ENCODE measurements at regions not wholly inside any gene's neighbourhood (a gene's known extent, or its start where the extent isn't known, plus 50 kb on each side); places are given as distances from the start of the nearest gene placed in this dataset.

DNA sequence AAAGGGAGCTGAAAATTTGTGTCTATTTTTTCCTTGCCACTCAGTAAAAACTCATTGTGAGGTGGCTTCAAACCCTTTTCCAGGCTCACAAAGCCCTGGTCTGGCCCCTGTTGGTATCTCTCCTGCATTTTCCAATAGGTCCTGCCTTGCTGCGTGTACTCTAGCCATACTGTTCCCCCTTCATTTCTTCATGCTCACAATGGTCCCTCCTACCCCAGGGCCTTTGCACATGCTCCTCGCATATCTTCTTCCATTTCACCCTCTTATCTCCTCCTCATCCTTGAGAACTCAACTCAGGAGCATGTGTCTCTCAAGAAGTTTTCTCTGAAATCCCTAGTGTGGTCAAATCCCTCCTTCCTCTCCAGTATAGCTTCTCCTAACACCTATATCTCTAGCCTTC, 186.6 kb downstream of the MBOAT1 start:
- no peaks in the 10 kb centered on the region for H3K27me3 ChIP-seq (ENCODE audit: control insufficient read depth, insufficient read depth)
- 94% methylated on average over 2 of the region's 2 CpGs for WGBS
- DNase-seq (no peak), ATAC-seq (no peak)
- no peak overlapping the region for H3K27ac ChIP-seq (ENCODE audit: low read length)
- intact Hi-C loops (cut with DNase I), result no loop called here
- no peaks in the 10 kb centered on the region for H3K9me3 ChIP-seq (ENCODE audit: control insufficient read depth, low read length)
- no peak overlapping the region for H3K4me3 ChIP-seq (ENCODE audit: low read length)
- no peaks in the 10 kb centered on the region for H3K4me1 ChIP-seq (ENCODE audit: control insufficient read depth, insufficient read depth, low read length)

DNA sequence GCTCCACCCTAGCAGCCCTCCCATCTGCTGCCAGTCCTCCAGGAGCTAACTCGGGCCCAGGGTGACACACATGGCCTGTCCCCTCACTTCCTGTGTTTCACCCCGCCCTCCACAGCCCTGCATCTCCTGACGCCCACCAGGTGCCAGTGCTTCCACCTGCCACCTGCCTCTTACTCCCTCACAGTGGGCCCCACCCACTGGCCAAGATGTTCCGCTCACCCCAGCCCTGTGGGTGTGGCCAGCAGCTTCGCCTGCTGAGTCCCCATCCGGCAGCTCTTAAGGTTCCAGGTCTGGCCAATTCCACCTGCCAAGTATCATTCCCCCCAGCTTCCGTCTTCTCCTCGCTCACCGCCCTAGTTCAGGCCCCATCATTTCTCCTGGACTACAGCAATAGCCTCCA, 184.1 kb downstream of the MBOAT1 start:
- Histone ChIP-seq H3K27ac (ENCODE audit: low read length) (no peak overlapping the region), H3K27me3 (ENCODE audit: control insufficient read depth, insufficient read depth) (no peaks in the 10 kb centered on the region), H3K4me1 (ENCODE audit: control insufficient read depth, insufficient read depth, low read length) (no peaks in the 10 kb centered on the region), H3K9me3 (ENCODE audit: control insufficient read depth, low read length) (no peaks in the 10 kb centered on the region), H3K4me3 (ENCODE audit: low read length) (no peak overlapping the region)
- no peak for DNase-seq
- intact Hi-C loops (cut with DNase I), result no loop called here
- WGBS, result 79% methylated on average over 9 of the region's 9 CpGs
- no peak for ATAC-seq

DNA sequence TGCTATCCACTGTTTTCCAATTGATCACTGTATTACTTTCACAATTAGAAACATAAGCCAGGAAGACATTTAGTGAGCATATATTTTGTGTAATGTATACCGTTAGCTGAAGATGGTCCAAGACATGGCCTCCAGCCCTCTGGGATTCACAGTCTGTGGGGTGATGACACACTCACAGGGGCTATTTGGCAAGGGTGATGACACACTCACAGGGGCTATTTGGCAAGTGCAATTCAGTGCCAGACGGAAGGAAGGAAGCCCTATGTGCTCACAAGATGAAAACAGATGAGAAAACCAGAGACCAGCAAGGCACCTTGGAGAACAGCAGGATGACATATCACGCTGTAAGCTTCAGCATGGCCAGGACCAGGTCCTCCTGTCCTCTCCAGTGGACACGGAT, 183.7 kb downstream of the MBOAT1 start:
- DNase-seq, result no peak
- Histone ChIP-seq H3K27me3 (ENCODE audit: control insufficient read depth, insufficient read depth) (no peaks in the 10 kb centered on the region), H3K4me1 (ENCODE audit: control insufficient read depth, insufficient read depth, low read length) (no peaks in the 10 kb centered on the region), H3K27ac (ENCODE audit: low read length) (no peak overlapping the region), H3K4me3 (ENCODE audit: low read length) (no peak overlapping the region), H3K9me3 (ENCODE audit: control insufficient read depth, low read length) (no peaks in the 10 kb centered on the region)
- no peak for ATAC-seq
- WGBS, result 75% methylated on average over 4 of the region's 4 CpGs
- intact Hi-C loops (cut with DNase I), result no loop called here

DNA sequence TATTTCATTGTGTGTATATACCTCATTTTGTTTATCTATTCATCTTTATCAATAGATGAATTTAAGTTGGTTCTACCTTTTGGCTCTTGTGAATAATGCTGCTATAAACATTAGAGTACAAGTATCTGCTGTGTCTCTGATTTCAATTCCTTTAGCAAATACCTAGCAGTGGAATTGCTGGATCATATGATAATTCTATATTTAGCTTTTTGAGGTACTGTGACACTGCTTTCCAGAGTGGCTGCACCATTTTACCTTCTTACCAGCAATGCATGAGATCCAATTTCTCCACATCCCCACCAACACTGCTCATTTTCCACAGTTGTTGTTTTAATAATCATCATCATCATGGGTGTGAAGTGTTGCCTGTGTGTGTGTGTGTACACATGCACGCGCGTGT, 182.3 kb downstream of the MBOAT1 start:
- WGBS, result 74% methylated on average over 3 of the region's 3 CpGs
- intact Hi-C loops (cut with DNase I), result no loop called here
- no peaks in the 10 kb centered on the region for H3K9me3 ChIP-seq (ENCODE audit: control insufficient read depth, low read length)
- H3K27ac ChIP-seq (ENCODE audit: low read length), result no peak overlapping the region
- no peaks in the 10 kb centered on the region for H3K4me1 ChIP-seq (ENCODE audit: control insufficient read depth, insufficient read depth, low read length)
- no peaks in the 10 kb centered on the region for H3K27me3 ChIP-seq (ENCODE audit: control insufficient read depth, insufficient read depth)
- ATAC-seq (no peak), DNase-seq (no peak)
- no peak overlapping the region for H3K4me3 ChIP-seq (ENCODE audit: low read length)

DNA sequence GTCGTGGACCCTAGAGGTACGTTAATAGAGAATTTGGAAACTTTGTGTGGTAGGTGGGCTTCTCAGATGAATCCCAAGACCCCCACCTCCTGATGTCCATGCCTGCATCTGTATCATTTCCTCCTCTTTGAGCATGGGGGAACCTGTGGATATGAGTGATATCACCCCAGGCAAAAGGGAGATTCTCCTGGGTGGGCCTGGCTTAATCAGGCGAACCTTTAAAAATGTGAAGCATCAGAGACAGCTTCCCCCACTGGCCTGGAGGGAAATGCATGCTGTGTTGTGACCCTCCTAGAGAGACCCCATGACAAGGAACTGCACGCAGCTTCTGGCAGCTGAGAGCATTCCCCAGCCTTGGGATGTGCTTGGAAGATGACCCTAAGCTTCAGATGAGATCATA, 180.9 kb downstream of the MBOAT1 start:
- H3K4me3 ChIP-seq (ENCODE audit: low read length), result no peak overlapping the region
- intact Hi-C loops (cut with DNase I), result no loop called here
- no peaks in the 10 kb centered on the region for H3K4me1 ChIP-seq (ENCODE audit: control insufficient read depth, insufficient read depth, low read length)
- no peaks in the 10 kb centered on the region for H3K9me3 ChIP-seq (ENCODE audit: control insufficient read depth, low read length)
- no peak for DNase-seq
- 93% methylated on average over 4 of the region's 4 CpGs for WGBS
- H3K27ac ChIP-seq (ENCODE audit: low read length), result no peak overlapping the region
- H3K27me3 ChIP-seq (ENCODE audit: control insufficient read depth, insufficient read depth), result no peaks in the 10 kb centered on the region
- ATAC-seq, result no peak

DNA sequence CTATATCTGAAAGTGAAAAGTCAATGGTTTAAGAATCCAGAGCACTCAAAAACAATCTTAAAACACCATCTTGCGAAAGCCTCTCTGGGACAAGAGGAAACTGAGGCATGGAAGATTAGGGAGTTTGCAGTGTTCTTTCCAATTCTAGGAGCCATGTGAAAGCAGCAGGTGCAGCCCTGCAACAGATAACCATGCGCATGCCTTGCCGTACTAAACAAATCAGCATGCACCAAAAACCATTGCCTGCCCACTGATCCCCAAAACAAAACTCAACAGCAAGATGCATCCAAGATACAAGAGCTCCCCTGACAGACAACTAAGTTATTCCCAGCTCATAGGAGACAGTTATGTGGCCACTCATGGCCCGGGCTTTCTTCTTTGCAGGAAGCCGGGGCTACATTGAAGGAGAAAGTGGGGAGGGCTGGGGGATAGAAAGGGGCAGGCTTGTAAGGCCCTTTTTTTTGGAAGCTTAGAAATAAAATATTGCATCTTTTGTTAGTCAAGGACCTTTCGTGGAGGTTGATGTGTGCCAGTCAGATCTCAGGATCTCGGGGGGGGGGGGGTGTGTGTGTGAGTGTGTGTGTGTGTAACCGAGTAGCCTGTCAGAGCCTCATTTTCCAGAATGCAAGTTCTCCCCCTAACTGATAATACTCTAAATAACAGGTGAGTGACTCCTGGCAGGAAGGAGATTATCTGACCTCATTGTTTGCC, 178.4 kb downstream of the MBOAT1 start:
- Histone ChIP-seq H3K9me3 (ENCODE audit: control insufficient read depth, low read length) (no peaks in the 10 kb centered on the region), H3K27me3 (ENCODE audit: control insufficient read depth, insufficient read depth) (no peaks in the 10 kb centered on the region), H3K4me1 (ENCODE audit: control insufficient read depth, insufficient read depth, low read length) (no peaks in the 10 kb centered on the region), H3K27ac (ENCODE audit: low read length) (no peak overlapping the region), H3K4me3 (ENCODE audit: low read length) (no peak overlapping the region)
- intact Hi-C loops (cut with DNase I), result no loop called here
- DNase-seq (no peak), ATAC-seq (no peak)
- 77% methylated on average over 8 of the region's 8 CpGs for WGBS

DNA sequence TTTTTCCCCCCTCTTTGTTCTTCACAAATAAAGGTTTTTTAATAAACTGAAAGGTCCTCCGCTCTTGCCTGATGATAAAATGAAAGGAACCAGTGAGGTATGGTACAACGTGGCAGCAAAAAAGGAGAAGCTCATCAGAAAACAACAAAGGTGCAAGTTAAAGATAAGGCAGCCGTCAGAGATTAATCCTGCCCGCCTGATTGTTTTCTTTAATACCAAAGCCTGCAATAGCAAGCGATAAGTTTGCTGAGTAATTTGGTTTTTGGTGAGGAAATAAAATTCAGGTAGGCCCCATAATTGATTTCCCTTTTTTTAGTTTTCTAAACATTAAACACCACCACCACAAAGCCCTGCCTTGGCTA, 177.9 kb downstream of the MBOAT1 start:
- Histone ChIP-seq H3K27me3 (ENCODE audit: control insufficient read depth, insufficient read depth) (no peaks in the 10 kb centered on the region), H3K27ac (ENCODE audit: low read length) (no peak overlapping the region), H3K4me3 (ENCODE audit: low read length) (no peak overlapping the region), H3K9me3 (ENCODE audit: control insufficient read depth, low read length) (no peaks in the 10 kb centered on the region), H3K4me1 (ENCODE audit: control insufficient read depth, insufficient read depth, low read length) (no peaks in the 10 kb centered on the region)
- intact Hi-C loops (cut with DNase I), result no loop called here
- no peak for DNase-seq
- 51% methylated on average over 5 of the region's 5 CpGs for WGBS
- no peak for ATAC-seq

DNA sequence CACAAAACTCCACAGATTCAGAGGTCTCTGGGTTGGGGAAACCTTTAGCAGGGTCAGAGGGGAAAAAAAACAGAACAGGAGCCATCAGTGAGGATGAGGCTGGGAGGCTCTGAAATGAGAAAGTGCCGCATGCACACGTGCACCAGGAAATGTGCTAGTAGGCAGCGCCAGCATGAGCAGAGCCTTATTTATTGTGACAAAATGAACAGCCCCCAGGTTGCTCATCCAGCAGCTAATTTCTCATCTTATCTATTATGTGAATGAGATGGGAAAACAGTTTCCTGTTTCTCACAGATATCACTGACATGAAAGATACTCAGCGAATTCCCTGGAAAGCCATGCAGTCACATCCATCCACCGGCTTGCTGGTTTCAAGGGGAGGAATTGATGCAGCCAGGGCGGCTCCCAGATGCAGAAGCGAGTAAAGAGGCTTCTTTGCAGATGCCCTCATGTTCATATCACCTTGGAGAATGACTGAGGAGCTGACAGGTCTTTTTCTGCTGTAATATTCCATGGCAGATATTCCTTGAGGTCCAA, 176.1 kb downstream of the MBOAT1 start:
- DNase-seq (no peak), ATAC-seq (no peak)
- WGBS, result 62% methylated on average over 7 of the region's 7 CpGs
- intact Hi-C loops (cut with DNase I), result no loop called here
- H3K9me3 ChIP-seq (ENCODE audit: control insufficient read depth, low read length), result peaks cover 2% of the 10 kb centered on the region
- H3K4me3 ChIP-seq (ENCODE audit: low read length), result no peak overlapping the region
- H3K27me3 ChIP-seq (ENCODE audit: control insufficient read depth, insufficient read depth), result no peaks in the 10 kb centered on the region
- H3K4me1 ChIP-seq (ENCODE audit: control insufficient read depth, insufficient read depth, low read length), result no peaks in the 10 kb centered on the region
- H3K27ac ChIP-seq (ENCODE audit: low read length), result no peak overlapping the region

DNA sequence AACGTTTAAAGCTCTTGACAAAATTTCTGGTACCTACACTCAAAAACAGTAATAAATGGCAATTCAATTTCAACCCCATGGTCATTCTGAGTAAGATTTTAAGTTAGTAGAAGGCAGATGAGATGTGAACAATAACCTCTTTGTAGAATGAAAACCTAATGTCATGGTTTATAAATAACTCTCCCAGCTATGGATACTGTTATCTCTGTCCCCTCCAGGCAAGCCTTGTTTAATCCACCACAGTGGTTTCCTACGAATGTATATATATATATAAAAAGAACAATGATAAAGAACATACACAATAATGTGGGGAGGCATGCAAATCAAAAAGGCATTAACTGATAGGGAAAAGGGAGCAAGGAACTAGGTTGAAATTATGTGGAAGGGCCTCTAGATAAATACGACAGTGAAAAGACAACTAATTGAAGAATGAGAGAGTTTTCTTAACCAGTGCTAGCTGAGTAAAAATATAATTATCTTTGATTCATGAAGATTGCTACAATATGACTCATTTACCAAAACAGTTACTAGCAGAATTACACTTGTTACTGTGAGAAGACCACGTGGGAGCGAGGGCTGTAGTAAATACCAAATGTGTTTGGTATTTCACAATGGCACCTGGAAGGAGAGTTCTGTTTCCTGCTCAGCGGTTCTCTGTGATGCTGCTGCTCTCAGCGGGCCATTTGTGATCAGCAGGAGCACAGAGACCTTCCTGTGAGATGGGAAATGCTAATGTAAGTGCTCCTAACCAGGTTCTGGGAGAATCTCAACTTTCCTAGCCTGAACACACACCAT, 173.7 kb downstream of the MBOAT1 start:
- WGBS, result 52% methylated on average over 7 of the region's 7 CpGs
- intact Hi-C loops (cut with DNase I), result no loop called here
- no peaks in the 10 kb centered on the region for H3K4me1 ChIP-seq (ENCODE audit: control insufficient read depth, insufficient read depth, low read length)
- H3K27me3 ChIP-seq (ENCODE audit: control insufficient read depth, insufficient read depth), result no peaks in the 10 kb centered on the region
- H3K27ac ChIP-seq (ENCODE audit: low read length), result no peak overlapping the region
- peaks cover 2% of the 10 kb centered on the region for H3K9me3 ChIP-seq (ENCODE audit: control insufficient read depth, low read length)
- no peak overlapping the region for H3K4me3 ChIP-seq (ENCODE audit: low read length)
- no peak for ATAC-seq
- no peak for DNase-seq

DNA sequence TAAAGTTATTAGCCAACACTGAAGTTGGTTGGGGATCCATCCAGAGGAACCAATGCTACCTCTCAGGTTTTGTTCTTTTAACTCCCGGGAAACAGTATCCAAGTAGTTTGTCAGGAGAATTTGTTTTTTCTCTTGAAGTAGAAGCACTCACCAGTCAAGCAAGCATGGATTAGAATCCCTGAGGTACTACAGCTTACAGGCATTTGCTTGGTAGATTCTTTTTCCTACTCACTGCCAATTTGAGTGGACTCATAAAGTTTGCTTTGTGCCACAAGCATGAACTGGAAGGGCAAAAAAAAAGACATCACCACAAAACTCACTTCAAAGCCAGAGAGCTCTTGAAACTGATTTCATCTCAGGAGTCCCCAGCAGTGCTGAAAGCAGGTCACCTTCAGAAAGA, 167.4 kb downstream of the MBOAT1 start:
- H3K9me3 ChIP-seq (ENCODE audit: control insufficient read depth, low read length), result peaks cover 2% of the 10 kb centered on the region
- DNase-seq (no peak), ATAC-seq (no peak)
- H3K27ac ChIP-seq (ENCODE audit: low read length), result no peak overlapping the region
- H3K27me3 ChIP-seq (ENCODE audit: control insufficient read depth, insufficient read depth), result no peaks in the 10 kb centered on the region
- WGBS, result 94% methylated on average over 1 of the region's 1 CpG
- H3K4me3 ChIP-seq (ENCODE audit: low read length), result no peak overlapping the region
- H3K4me1 ChIP-seq (ENCODE audit: control insufficient read depth, insufficient read depth, low read length), result no peaks in the 10 kb centered on the region
- intact Hi-C loops (cut with DNase I), result no loop called here

Data from right cardiac atrium (tissue), 5 donors.